ENCODE measurements at regions not wholly inside any gene's neighbourhood (a gene's known extent, or its start where the extent isn't known, plus 50 kb on each side); places are given as distances from the start of the nearest gene placed in this dataset.
"Not testable (repeated sequence)": the region's sequence is repeated elsewhere in the genome, so short reads cannot be mapped to it uniquely, and the experiment has no call there.

DNA sequence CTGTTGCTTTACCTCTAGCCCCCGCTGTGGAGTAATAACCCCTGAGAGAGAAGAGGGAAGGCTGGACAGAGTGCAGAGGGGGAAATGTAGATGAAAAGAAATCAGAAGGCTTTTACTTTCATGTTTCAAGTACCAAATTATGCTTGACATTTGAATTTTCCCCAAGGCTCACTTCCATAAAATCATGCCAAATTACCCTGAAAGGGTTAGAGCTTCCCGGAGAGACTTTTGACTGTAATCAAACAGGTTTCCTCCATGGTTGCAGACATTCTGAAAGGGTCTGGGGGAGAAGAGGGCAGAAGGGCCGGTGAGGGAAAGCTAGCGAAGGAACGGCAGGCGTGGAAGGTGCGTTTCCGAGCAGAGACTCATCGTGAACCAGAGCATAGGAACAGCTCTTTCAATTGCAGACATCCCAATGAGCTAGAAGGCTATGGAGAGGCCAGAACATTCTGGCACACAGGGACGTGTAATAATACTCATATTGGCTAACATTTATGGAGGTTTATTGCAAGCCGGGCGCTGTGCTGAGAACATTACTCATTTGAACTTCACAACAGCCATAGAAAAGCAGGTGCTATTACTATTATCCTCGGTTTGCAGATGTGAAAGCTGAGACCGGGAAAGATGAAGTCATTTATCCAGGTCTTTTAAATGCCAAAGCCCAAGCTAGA lies 620.8 kb upstream of the AUTS2 start:
- Mint-ChIP-seq H3K36me3 (ENCODE audit: insufficient read depth) (peaks cover 6% of the 10 kb centered on the region), H3K9me3 (peaks cover 6 to 24% of the 10 kb centered on the region in 2 donors), H3K4me3 (no peak overlapping the region), H3K27me3 (no peaks in the 10 kb centered on the region), H3K27ac (no peak overlapping the region), H3K4me1 (ENCODE audit: low read depth in 2 of 2) (no peaks in the 10 kb centered on the region)
- DNase-seq (no peak), ATAC-seq (replicated peaks) (no peak)

- peaks cover 9 to 24% of the 10 kb centered on the region in 2 donors for H3K9me3 Mint-ChIP-seq
- no peak overlapping the region for H3K4me3 Mint-ChIP-seq
- ATAC-seq (replicated peaks) (no peak), DNase-seq (no peak)
- no peaks in the 10 kb centered on the region for H3K27me3 Mint-ChIP-seq
- no peaks in the 10 kb centered on the region for H3K4me1 Mint-ChIP-seq (ENCODE audit: low read depth in 2 of 2)
- H3K27ac Mint-ChIP-seq: no peak overlapping the region
- H3K36me3 Mint-ChIP-seq (ENCODE audit: insufficient read depth): peaks cover 6% of the 10 kb centered on the region
Measured at GRCh38 chr7:68978710-68979109, 619.6 kb upstream of the AUTS2 start.

- ATAC-seq (replicated peaks) (no peak), DNase-seq (no peak)
- no peaks in the 10 kb centered on the region for H3K4me1 Mint-ChIP-seq (ENCODE audit: low read depth in 2 of 2)
- peaks cover 6% of the 10 kb centered on the region for H3K36me3 Mint-ChIP-seq (ENCODE audit: insufficient read depth)
- H3K27me3 Mint-ChIP-seq: no peaks in the 10 kb centered on the region
- H3K27ac Mint-ChIP-seq: no peak overlapping the region
- no peak overlapping the region for H3K4me3 Mint-ChIP-seq
- peaks cover 9 to 24% of the 10 kb centered on the region in 2 donors for H3K9me3 Mint-ChIP-seq
Measured at GRCh38 chr7:68980011-68980410, 618.3 kb upstream of the AUTS2 start.

- DNase-seq: not testable (repeated sequence)
Measured at GRCh38 chr7:68980432-68980831, 617.8 kb upstream of the AUTS2 start.

GRCh38 chr7:68984306-68984705 lies 614.0 kb upstream of the AUTS2 start:
- Mint-ChIP-seq H3K4me3 (no peak overlapping the region), H3K27me3 (no peaks in the 10 kb centered on the region), H3K36me3 (ENCODE audit: insufficient read depth) (peaks cover 2% of the 10 kb centered on the region), H3K9me3 (peaks cover 11 to 28% of the 10 kb centered on the region in 2 donors), H3K27ac (no peak overlapping the region), H3K4me1 (ENCODE audit: low read depth in 2 of 2) (no peaks in the 10 kb centered on the region)
- ATAC-seq (replicated peaks): no peak
- DNase-seq: no peak

More at GRCh38 chr7:68980432-68980831, 617.8 kb upstream of the AUTS2 start:
- H3K36me3 Mint-ChIP-seq (ENCODE audit: insufficient read depth); H3K4me3 Mint-ChIP-seq; H3K27me3 Mint-ChIP-seq; H3K4me1 Mint-ChIP-seq (ENCODE audit: low read depth in 2 of 2); ATAC-seq (replicated peaks); H3K27ac Mint-ChIP-seq: not testable (repeated sequence)
- H3K9me3 Mint-ChIP-seq: peaks cover 9 to 24% of the 10 kb centered on the region in 2 donors

GRCh38 chr7:68994841-68995240 lies 603.4 kb upstream of the AUTS2 start:
- no peaks in the 10 kb centered on the region for H3K27me3 Mint-ChIP-seq
- DNase-seq: no peak
- H3K27ac Mint-ChIP-seq: no peak overlapping the region
- peaks cover 2% of the 10 kb centered on the region for H3K36me3 Mint-ChIP-seq (ENCODE audit: insufficient read depth)
- no peak for ATAC-seq (replicated peaks)
- no peak overlapping the region for H3K4me3 Mint-ChIP-seq
- H3K9me3 Mint-ChIP-seq: peaks cover 2 to 9% of the 10 kb centered on the region in 2 donors
- no peaks in the 10 kb centered on the region for H3K4me1 Mint-ChIP-seq (ENCODE audit: low read depth in 2 of 2)

- peaks cover 7 to 20% of the 10 kb centered on the region in 2 donors for H3K9me3 Mint-ChIP-seq
- peaks cover 2% of the 10 kb centered on the region for H3K36me3 Mint-ChIP-seq (ENCODE audit: insufficient read depth)
- no peak overlapping the region for H3K4me3 Mint-ChIP-seq
- H3K27ac Mint-ChIP-seq: no peak overlapping the region
- ATAC-seq (replicated peaks) (no peak), DNase-seq (no peak)
- no peaks in the 10 kb centered on the region for H3K27me3 Mint-ChIP-seq
- H3K4me1 Mint-ChIP-seq (ENCODE audit: low read depth in 2 of 2): no peaks in the 10 kb centered on the region
Measured at GRCh38 chr7:68998136-68998535, 600.1 kb upstream of the AUTS2 start.

GRCh38 chr7:69002416-69002815 lies 595.9 kb upstream of the AUTS2 start:
- Mint-ChIP-seq H3K27ac (no peak overlapping the region), H3K9me3 (peaks cover 9 to 20% of the 10 kb centered on the region in 2 donors), H3K36me3 (ENCODE audit: insufficient read depth) (peaks cover 2% of the 10 kb centered on the region), H3K4me1 (ENCODE audit: low read depth in 2 of 2) (no peaks in the 10 kb centered on the region), H3K4me3 (no peak overlapping the region), H3K27me3 (no peaks in the 10 kb centered on the region)
- no peak for ATAC-seq (replicated peaks)
- DNase-seq: no peak

DNA sequence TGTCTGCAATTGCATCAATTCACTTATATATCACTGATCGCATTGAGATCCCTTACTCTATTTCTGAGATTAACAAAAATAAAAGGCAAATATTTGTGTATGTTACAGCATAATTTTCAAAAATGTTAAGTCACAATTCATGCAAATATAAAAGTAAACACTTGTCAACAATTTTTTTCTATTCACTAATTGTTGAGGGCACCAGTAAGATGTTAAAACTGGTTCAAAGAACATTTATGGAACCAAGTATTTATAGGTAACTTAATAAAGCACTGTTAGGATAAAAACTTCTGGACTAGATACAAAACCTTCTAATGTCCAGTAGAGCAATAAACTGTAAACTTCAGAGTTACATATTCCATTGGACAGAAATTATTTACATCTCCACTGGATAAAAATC lies 586.1 kb upstream of the AUTS2 start:
- Mint-ChIP-seq H3K4me3 (no peak overlapping the region), H3K36me3 (ENCODE audit: insufficient read depth) (no peaks in the 10 kb centered on the region), H3K4me1 (ENCODE audit: low read depth in 2 of 2) (no peaks in the 10 kb centered on the region), H3K27ac (no peak overlapping the region), H3K9me3 (peaks cover 0 to 4% of the 10 kb centered on the region in 2 donors), H3K27me3 (no peaks in the 10 kb centered on the region)
- DNase-seq (no peak), ATAC-seq (replicated peaks) (no peak)

DNA sequence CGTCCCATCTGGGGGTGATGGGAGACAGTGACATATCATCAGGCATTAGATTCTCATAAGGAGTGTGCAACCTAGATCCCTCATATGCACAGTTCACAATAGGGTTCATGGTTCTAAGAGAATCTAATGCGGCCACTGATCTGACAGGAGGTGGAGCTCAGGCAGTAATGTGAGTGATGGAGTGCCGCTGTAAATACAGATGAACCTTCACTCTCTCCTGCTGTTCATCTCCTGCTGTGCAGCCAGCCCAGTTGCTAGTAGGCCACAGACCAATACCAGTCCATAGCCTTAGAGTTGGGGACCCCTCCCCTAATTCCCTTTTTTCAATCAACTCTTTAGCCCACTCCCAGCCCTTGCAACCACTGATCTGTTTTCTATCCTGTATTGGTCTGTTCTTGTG lies 581.1 kb upstream of the AUTS2 start:
- H3K36me3 Mint-ChIP-seq (ENCODE audit: insufficient read depth): no peaks in the 10 kb centered on the region
- no peak overlapping the region for H3K4me3 Mint-ChIP-seq
- H3K27me3 Mint-ChIP-seq: no peaks in the 10 kb centered on the region
- no peak for DNase-seq
- no peaks in the 10 kb centered on the region for H3K4me1 Mint-ChIP-seq (ENCODE audit: low read depth in 2 of 2)
- no peak for ATAC-seq (replicated peaks)
- peaks cover 0 to 7% of the 10 kb centered on the region in 2 donors for H3K9me3 Mint-ChIP-seq
- no peak overlapping the region for H3K27ac Mint-ChIP-seq

- ATAC-seq (replicated peaks) (no peak), DNase-seq (no peak)
- Mint-ChIP-seq H3K4me3 (no peak overlapping the region), H3K27ac (no peak overlapping the region), H3K36me3 (ENCODE audit: insufficient read depth) (no peaks in the 10 kb centered on the region), H3K27me3 (no peaks in the 10 kb centered on the region), H3K4me1 (ENCODE audit: low read depth in 2 of 2) (no peaks in the 10 kb centered on the region), H3K9me3 (peaks cover 0 to 7% of the 10 kb centered on the region in 2 donors)
Measured at GRCh38 chr7:69018200-69018599, 580.1 kb upstream of the AUTS2 start.

GRCh38 chr7:69019437-69019836 lies 578.8 kb upstream of the AUTS2 start:
- Mint-ChIP-seq H3K4me1 (ENCODE audit: low read depth in 2 of 2) (no peaks in the 10 kb centered on the region), H3K36me3 (ENCODE audit: insufficient read depth) (no peaks in the 10 kb centered on the region), H3K27me3 (no peaks in the 10 kb centered on the region), H3K27ac (no peak overlapping the region), H3K4me3 (no peak overlapping the region), H3K9me3 (peaks cover 0 to 7% of the 10 kb centered on the region in 2 donors)
- DNase-seq (no peak), ATAC-seq (replicated peaks) (no peak)

- Mint-ChIP-seq H3K4me3 (no peak overlapping the region), H3K9me3 (peaks cover 0 to 9% of the 10 kb centered on the region in 2 donors), H3K27ac (no peak overlapping the region), H3K4me1 (ENCODE audit: low read depth in 2 of 2) (no peaks in the 10 kb centered on the region), H3K27me3 (no peaks in the 10 kb centered on the region), H3K36me3 (ENCODE audit: insufficient read depth) (no peaks in the 10 kb centered on the region)
- DNase-seq: no peak
- no peak for ATAC-seq (replicated peaks)
Measured at GRCh38 chr7:69020536-69020935, 577.7 kb upstream of the AUTS2 start.

DNA sequence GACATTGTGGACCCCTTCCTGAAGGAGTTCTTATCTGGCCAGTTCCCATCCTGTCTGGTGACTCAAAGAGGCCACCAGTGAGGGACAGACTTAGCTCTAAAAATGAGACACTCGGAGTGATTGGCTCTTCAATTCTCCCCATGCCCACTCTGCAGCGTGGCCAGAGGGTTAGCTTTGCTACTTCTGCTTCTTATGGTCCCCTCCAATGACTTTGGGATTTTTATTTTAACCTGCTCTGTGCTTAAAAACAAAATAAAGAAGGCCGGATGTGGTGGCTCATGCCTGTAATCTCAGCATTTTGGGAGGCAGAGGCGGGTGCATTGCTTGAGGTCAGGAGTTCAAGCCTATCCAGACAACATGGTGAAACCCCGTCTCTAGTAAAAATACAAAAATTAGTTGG lies 573.0 kb upstream of the AUTS2 start:
- peaks cover 2 to 9% of the 10 kb centered on the region in 2 donors for H3K9me3 Mint-ChIP-seq

More for the DNA sequence above, 573.0 kb upstream of the AUTS2 start:
- no peaks in the 10 kb centered on the region for H3K27me3 Mint-ChIP-seq
- no peak for DNase-seq
- H3K27ac Mint-ChIP-seq: no peak overlapping the region
- no peaks in the 10 kb centered on the region for H3K36me3 Mint-ChIP-seq (ENCODE audit: insufficient read depth)
- no peak overlapping the region for H3K4me3 Mint-ChIP-seq
- no peaks in the 10 kb centered on the region for H3K4me1 Mint-ChIP-seq (ENCODE audit: low read depth in 2 of 2)
- no peak for ATAC-seq (replicated peaks)

Measured in effector memory CD8-positive, alpha-beta T cell (primary cell).